H1 (cell line): ENCODE measurements at regions not wholly inside any gene's neighbourhood (a gene's known extent, or its start where the extent isn't known, plus 50 kb on each side); places are given as distances from the start of the nearest gene placed in this dataset.

ENCODE experiments used
- CTCF ChIA-PET: fragments of 300-600 bp; sonication (Branson Sonifier 250); formaldehyde crosslinking; loops from one replicate; lab custom pipeline; 2021; ENCODE audit not compliant: partially characterized antibody; lab: Charles Lee
- POLR2A ChIA-PET: fragments of 300-600 bp; sonication (Branson Sonifier 250); formaldehyde crosslinking; loops from one replicate; lab custom pipeline; 2021; ENCODE audit warnings: inconsistent platforms; ENCODE audit not compliant: partially characterized antibody; lab: Charles Lee
- DNase-seq, 2 experiments: peaks; one replicate each; pipeline versions ENCODE4 v3.0.0 to v3.0.0-alpha.2; 2010 to 2022; ENCODE audit warnings: low spot score in 2 of 2, low read depth in 1 of 2, mixed read lengths in 1 of 2
- FAIRE-seq: peaks from 2 replicates; lab custom pipeline; 2011; peaks lifted over from hg19 to GRCh38; lab: Jason Lieb, UNC
- H2AFZ ChIP-seq: 2 replicates; pipeline ENCODE4 v1.8.1; 2012; ENCODE audit warnings: low read length, inconsistent platforms
- H2AK5ac ChIP-seq: 2 replicates; pipeline ENCODE4 v1.6.1; 2013; ENCODE audit warnings: low read depth, low read length
- H2BK120ac ChIP-seq: replicated peaks from 2 replicates; pipeline ENCODE3; 2013; ENCODE audit warnings: low read depth, low read length, inconsistent platforms
- H2BK12ac ChIP-seq: 2 replicates; pipeline ENCODE4 v1.6.1; 2013; ENCODE audit warnings: low read depth, low read length
- H2BK15ac ChIP-seq: 2 replicates; pipeline ENCODE4 v1.6.1; 2013; ENCODE audit warnings: low read length
- H2BK20ac ChIP-seq: 2 replicates; pipeline ENCODE4 v1.6.1; 2013; ENCODE audit warnings: low read length
- H2BK5ac ChIP-seq: 2 replicates; pipeline ENCODE4 v1.6.1; 2013; ENCODE audit warnings: low read depth, low read length
- H3K14ac ChIP-seq: 2 replicates; pipeline ENCODE4 v1.6.1; 2013; ENCODE audit warnings: inconsistent platforms; ENCODE audit not compliant: insufficient read length
- H3K18ac ChIP-seq: 2 replicates; pipeline ENCODE4 v1.6.1; 2013; ENCODE audit warnings: low read length; ENCODE audit errors: extremely low read depth
- H3K23ac ChIP-seq: 2 replicates; pipeline ENCODE4 v1.6.1; 2013; ENCODE audit warnings: inconsistent platforms; ENCODE audit not compliant: insufficient read length
- H3K23me2 ChIP-seq: 2 replicates; pipeline ENCODE4 v1.6.1; 2013; ENCODE audit warnings: low read depth, low read length
- H3K27ac ChIP-seq: 2 replicates; pipeline ENCODE4 v1.6.1; 2011; ENCODE audit warnings: low read depth, low read length, inconsistent platforms
- H3K27me3 ChIP-seq, 4 experiments: replicated peaks in 1 of 4; 1 replicate in 1 of 4; 2 replicates in 3 of 4; pipeline versions ENCODE4 v1.6.1 to v1.8.1; 2011 to 2013; ENCODE audit warnings: low read length in 3 of 4, mild to moderate bottlenecking in 3 of 4, inconsistent platforms in 2 of 4, mixed read lengths in 2 of 4, moderate library complexity in 1 of 4; ENCODE audit not compliant: control insufficient read depth in 3 of 4, insufficient read depth in 3 of 4; ENCODE audit errors: extremely low read depth in 1 of 4
- H3K36me3 ChIP-seq, 4 experiments: 2 replicates each; pipeline versions ENCODE4 v1.6.1 to v1.8.1; 2011 to 2013; ENCODE audit warnings: mild to moderate bottlenecking in 4 of 4, low read length in 3 of 4, moderate library complexity in 2 of 4, control low read depth in 1 of 4, inconsistent platforms in 1 of 4; ENCODE audit not compliant: insufficient read depth in 4 of 4, control insufficient read depth in 2 of 4
- H3K4ac ChIP-seq: replicated peaks from 2 replicates; pipeline ENCODE3; 2013; ENCODE audit warnings: low read length, low read depth, mixed read lengths, inconsistent platforms; ENCODE audit not compliant: insufficient read length
- H3K4me1 ChIP-seq, 4 experiments: replicated peaks in 1 of 4; 1 replicate in 1 of 4; 2 replicates in 3 of 4; pipeline versions ENCODE4 v1.6.1 to v1.8.1; 2011 to 2013; ENCODE audit warnings: low read length in 3 of 4, inconsistent platforms in 2 of 4, mixed read lengths in 1 of 4; ENCODE audit not compliant: insufficient read depth in 4 of 4, control insufficient read depth in 3 of 4
- H3K4me2 ChIP-seq, 2 experiments: 2 replicates each; pipeline versions ENCODE4 v1.6.1 to v1.8.1; 2011 to 2013; ENCODE audit warnings: low read depth in 2 of 2, low read length in 2 of 2, control low read depth in 1 of 2, inconsistent platforms in 1 of 2, mild to moderate bottlenecking in 1 of 2; ENCODE audit not compliant: insufficient read depth in 1 of 2
- H3K4me3 ChIP-seq, 4 experiments: fragments of 200-600, 300-600 bp in 1 of 4; sonication (generic), shearing (Covaris generic), sonication (Bioruptor Twin) in 1 of 4; 2 replicates each; pipeline versions ENCODE4 v1.5.1 to v1.8.1; 2011 to 2016; ENCODE audit warnings: low read length in 4 of 4, low read depth in 3 of 4, control low read depth in 2 of 4, inconsistent platforms in 2 of 4, mild to moderate bottlenecking in 2 of 4, mixed read lengths in 1 of 4, moderate library complexity in 1 of 4; ENCODE audit not compliant: insufficient read depth in 2 of 4; ENCODE audit errors: extremely low read depth in 1 of 4
- H3K56ac ChIP-seq: replicated peaks from 2 replicates; pipeline ENCODE3; 2013; ENCODE audit warnings: low read depth, mild to moderate bottlenecking, mixed read lengths, low read length, inconsistent platforms; ENCODE audit not compliant: insufficient read length
- H3K79me1 ChIP-seq: 2 replicates; pipeline ENCODE4 v1.6.1; 2013; ENCODE audit warnings: low read depth, low read length, control low read depth
- H3K79me2 ChIP-seq, 2 experiments: 2 replicates each; pipeline versions ENCODE4 v1.6.1 to v1.8.1; 2012 to 2013; ENCODE audit warnings: low read length in 2 of 2, mild to moderate bottlenecking in 2 of 2, inconsistent platforms in 1 of 2; ENCODE audit not compliant: insufficient read depth in 2 of 2, control insufficient read depth in 1 of 2
- H3K9ac ChIP-seq, 4 experiments: replicated peaks in 1 of 4; 1 replicate in 1 of 4; 2 replicates in 3 of 4; pipeline versions ENCODE4 v1.6.1 to v1.8.1; 2011 to 2013; ENCODE audit warnings: low read depth in 3 of 4, low read length in 3 of 4, control low read depth in 2 of 4, mild to moderate bottlenecking in 2 of 4, moderate library complexity in 2 of 4, inconsistent platforms in 1 of 4; ENCODE audit errors: extremely low read depth in 1 of 4
- H3K9me3 ChIP-seq, 2 experiments: 2 replicates each; pipeline versions ENCODE4 v1.6.1 to v1.8.1; 2012 to 2013; ENCODE audit warnings: mild to moderate bottlenecking in 2 of 2, moderate library complexity in 2 of 2, control low read depth in 1 of 2, inconsistent platforms in 1 of 2, low read depth in 1 of 2, low read length in 1 of 2, mixed read lengths in 1 of 2; ENCODE audit not compliant: insufficient read depth in 2 of 2
- H4K20me1 ChIP-seq, 2 experiments: replicated peaks in 1 of 2; 2 replicates each; pipeline versions ENCODE3 to v1.8.1; 2011 to 2013; ENCODE audit warnings: inconsistent platforms in 2 of 2, low read length in 2 of 2, mild to moderate bottlenecking in 1 of 2; ENCODE audit not compliant: insufficient read depth in 2 of 2, control insufficient read depth in 1 of 2
- H4K5ac ChIP-seq: 2 replicates; pipeline ENCODE4 v1.6.1; 2013; ENCODE audit warnings: low read length, low read depth, mixed read lengths, inconsistent platforms; ENCODE audit not compliant: insufficient read length
- H4K8ac ChIP-seq: 2 replicates; pipeline ENCODE4 v1.8.0; 2013; ENCODE audit warnings: mild to moderate bottlenecking, moderate library complexity, low read length, inconsistent platforms; ENCODE audit not compliant: insufficient read depth; ENCODE audit errors: extremely low read depth
- H4K91ac ChIP-seq: replicated peaks from 2 replicates; pipeline ENCODE3; 2013; ENCODE audit warnings: low read length, mixed read lengths, inconsistent platforms; ENCODE audit not compliant: insufficient read length
- ATF3 ChIP-seq: IDR thresholded peaks from 2 replicates; pipeline ENCODE4 v1.6.1; 2011; ENCODE audit warnings: low read depth, mild to moderate bottlenecking, low read length; ENCODE audit not compliant: insufficient read depth
- CTCF ChIP-seq, 3 experiments: IDR thresholded peaks; 1 replicate in 2 of 3; 2 replicates in 1 of 3; pipeline versions ENCODE4 v1.5.1 to v1.6.1; 2011; ENCODE audit warnings: low read length in 3 of 3, mild to moderate bottlenecking in 3 of 3, inconsistent platforms in 2 of 3, low read depth in 1 of 3, moderate library complexity in 1 of 3; ENCODE audit not compliant: insufficient read depth in 1 of 3; ENCODE audit errors: control extremely low read depth in 1 of 3
- EZH2 ChIP-seq: fragments of 200-600 bp; sonication (generic); IDR thresholded peaks from 2 replicates; pipeline ENCODE4 v1.7.1; 2012; ENCODE audit warnings: low read depth, mild to moderate bottlenecking, moderate library complexity, low read length, inconsistent platforms; ENCODE audit not compliant: severe bottlenecking
- KDM1A ChIP-seq: fragments of 200-600, 300-600 bp; sonication (generic); IDR thresholded peaks from 2 replicates; pipeline ENCODE4 v1.7.1; 2016; ENCODE audit warnings: mild to moderate bottlenecking, low read length, borderline replicate concordance
- TBP ChIP-seq: IDR thresholded peaks from 2 replicates; pipeline ENCODE4 v1.6.1; 2011; ENCODE audit warnings: low read depth, low read length, improper control_type of control experiment
- YY1 ChIP-seq: IDR thresholded peaks from 2 replicates; pipeline ENCODE4 v1.6.1; 2011; ENCODE audit warnings: low read depth, mild to moderate bottlenecking, low read length
- WGBS, 2 experiments: shearing (Covaris generic) in 1 of 2; methylation state at CpG; one replicate each; pipeline versions ENCODE4 v1.1.6 to v1.1.7; 2013 to 2015; ENCODE audit warnings: low lambda C conversion rate in 2 of 2, mixed read lengths in 2 of 2, inconsistent platforms in 1 of 2, low coverage in 1 of 2, missing lambda C conversion rate in 1 of 2; ENCODE audit not compliant: insufficient replicate concordance in 2 of 2, insufficient coverage in 1 of 2, insufficient read length in 1 of 2; ENCODE audit errors: extremely low coverage in 1 of 2, missing lambda C conversion rate in 1 of 2; 5-methylcytosine and 5-hydroxymethylcytosine counted together

DNA sequence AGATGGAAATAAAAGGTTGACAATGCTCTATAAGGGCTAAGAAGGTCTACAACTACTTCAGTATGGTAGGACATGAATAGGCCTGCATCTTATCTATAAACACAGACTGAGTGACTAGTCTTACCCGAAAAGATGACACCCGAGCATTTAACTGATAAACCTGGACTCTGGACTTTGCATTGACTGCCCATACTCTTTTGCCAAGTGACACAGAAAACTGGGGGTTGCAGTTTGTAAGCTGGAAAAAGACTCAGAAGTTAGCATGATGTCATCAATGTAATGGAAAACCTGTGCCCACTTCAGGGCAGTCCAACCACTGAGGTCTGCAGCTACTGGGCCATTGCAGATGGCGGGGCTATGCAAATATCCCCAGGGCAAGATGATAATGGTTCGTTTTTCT lies 258.3 kb upstream of the NEGR1 start:
- H2BK15ac ChIP-seq, result no peak overlapping the region
- no peak overlapping the region for H3K4me3 ChIP-seq
- H2BK5ac ChIP-seq, result no peak overlapping the region
- ChIA-PET CTCF (no interaction called here), POLR2A (no interaction called here)
- H3K9me3 ChIP-seq, result no peaks in the 10 kb centered on the region
- no peak for FAIRE-seq
- H4K91ac ChIP-seq, result no peak overlapping the region
- no peak overlapping the region for H3K23ac ChIP-seq
- H2AK5ac ChIP-seq, result no peak overlapping the region
- H2BK12ac ChIP-seq, result no peak overlapping the region
- no peak for DNase-seq
- H4K5ac ChIP-seq, result no peak overlapping the region
- no peak overlapping the region for H3K18ac ChIP-seq
- no peaks in the 10 kb centered on the region for H3K27me3 ChIP-seq
- no peak overlapping the region for H2BK120ac ChIP-seq
- H3K79me2 ChIP-seq, result no peaks in the 10 kb centered on the region
- 90% methylated on average over 4 of the region's 4 CpGs; no CpG with 5 or more reads in 1 of the 2 experiments for WGBS, 2 experiments
- H3K4me2 ChIP-seq, result no peak overlapping the region
- no peaks in the 10 kb centered on the region for H3K36me3 ChIP-seq
- no peaks in the 10 kb centered on the region for H3K79me1 ChIP-seq
- no peak overlapping the region for H3K56ac ChIP-seq
- no peak overlapping the region for H3K9ac ChIP-seq
- no peak overlapping the region for H3K14ac ChIP-seq
- H4K20me1 ChIP-seq, result peaks cover 0 to 2% of the 10 kb centered on the region in 2 experiments
- H2BK20ac ChIP-seq, result no peak overlapping the region
- H4K8ac ChIP-seq, result no peak overlapping the region
- no peak overlapping the region for H2AFZ ChIP-seq
- no peak overlapping the region for H3K27ac ChIP-seq
- H3K23me2 ChIP-seq, result no peaks in the 10 kb centered on the region
- no peaks in the 10 kb centered on the region for H3K4me1 ChIP-seq
- H3K4ac ChIP-seq, result no peak overlapping the region
- TF ChIP-seq KDM1A, result no peak
- no peak for TF ChIP-seq CTCF (IDR thresholded peaks at IDR 0.05; ENCODE audit: control extremely low read depth in 1 of 3, insufficient read depth in 1 of 3, low read depth in 1 of 3, low read length in 3 of 3)
- no peak for TF ChIP-seq YY1
- TF ChIP-seq ATF3, result no peak
- TF ChIP-seq EZH2, result no peak
- no peak for TF ChIP-seq TBP
